Osteoblast (primary cell): ENCODE measurements at regions not wholly inside any gene's neighbourhood (a gene's known extent, or its start where the extent isn't known, plus 50 kb on each side); places are given as distances from the start of the nearest gene placed in this dataset.

Experiments used
- DNase-seq: peaks from one replicate; pipeline ENCODE4 v3.0.0; 2011; ENCODE audit warnings: low spot score, mixed read lengths; ENCODE audit not compliant: insufficient read length; ENCODE audit errors: missing footprints
- H2AFZ ChIP-seq: 2 replicates; pipeline ENCODE4 v1.6.0; 2011; ENCODE audit warnings: mild to moderate bottlenecking, low read length
- H3K27ac ChIP-seq: 2 replicates; pipeline ENCODE4 v1.5.1; 2011; ENCODE audit warnings: mild to moderate bottlenecking, low read depth, low read length, moderate library complexity
- H3K27me3 ChIP-seq: 2 replicates; pipeline ENCODE4 v1.6.0; 2012; ENCODE audit warnings: mild to moderate bottlenecking, control low read depth, inconsistent platforms, low read length, moderate library complexity; ENCODE audit not compliant: insufficient read depth
- H3K36me3 ChIP-seq: 2 replicates; pipeline ENCODE4 v1.5.1; 2011; ENCODE audit warnings: mild to moderate bottlenecking, low read length, control low read depth, moderate library complexity; ENCODE audit not compliant: insufficient read depth
- H3K4me1 ChIP-seq: 2 replicates; pipeline ENCODE4 v1.5.1; 2011; ENCODE audit warnings: mild to moderate bottlenecking, low read length, control low read depth, moderate library complexity; ENCODE audit not compliant: insufficient read depth
- H3K4me2 ChIP-seq: 2 replicates; pipeline ENCODE4 v1.6.0; 2011; ENCODE audit warnings: mild to moderate bottlenecking, low read length; ENCODE audit not compliant: insufficient read depth
- H3K4me3 ChIP-seq: fragments of 200-600 bp; sonication (generic); 3 replicates; pipeline ENCODE4 v1.5.1; 2012; ENCODE audit warnings: mild to moderate bottlenecking, low read length, inconsistent platforms; ENCODE audit not compliant: insufficient read depth
- H3K79me2 ChIP-seq: 2 replicates; pipeline ENCODE4 v1.6.0; 2012; ENCODE audit warnings: mild to moderate bottlenecking, low read length, control low read depth, inconsistent platforms; ENCODE audit not compliant: insufficient read depth
- H3K9me3 ChIP-seq: 2 replicates; pipeline ENCODE4 v1.5.1; 2011; ENCODE audit warnings: low read depth, low read length, control low read depth
- H4K20me1 ChIP-seq: 2 replicates; pipeline ENCODE4 v1.6.0; 2012; ENCODE audit warnings: mild to moderate bottlenecking, low read length, control low read depth; ENCODE audit not compliant: insufficient read depth
- CTCF ChIP-seq: IDR thresholded peaks from 2 replicates; pipeline ENCODE4 v1.5.1; 2011; ENCODE audit warnings: mild to moderate bottlenecking, low read depth, low read length, moderate library complexity; ENCODE audit errors: extremely low read depth

GRCh38 chr10:129116371-129116770 lies 350.7 kb upstream of the MGMT start:
- Histone ChIP-seq H2AFZ (no peak overlapping the region), H3K27ac (no peak overlapping the region), H3K4me1 (no peaks in the 10 kb centered on the region), H3K79me2 (no peaks in the 10 kb centered on the region), H4K20me1 (no peaks in the 10 kb centered on the region), H3K27me3 (no peaks in the 10 kb centered on the region), H3K4me3 (no peak overlapping the region), H3K9me3 (no peaks in the 10 kb centered on the region), H3K4me2 (no peak overlapping the region), H3K36me3 (no peaks in the 10 kb centered on the region)
- DNase-seq = no peak
- TF ChIP-seq CTCF = no peak

GRCh38 chr10:129120441-129120840 lies 346.6 kb upstream of the MGMT start:
- H3K27me3 ChIP-seq = no peaks in the 10 kb centered on the region
- DNase-seq = no peak
- no peaks in the 10 kb centered on the region for H3K9me3 ChIP-seq
- no peak overlapping the region for H3K4me3 ChIP-seq
- H3K36me3 ChIP-seq = no peaks in the 10 kb centered on the region
- no peaks in the 10 kb centered on the region for H3K79me2 ChIP-seq
- no peak overlapping the region for H2AFZ ChIP-seq
- H4K20me1 ChIP-seq = no peaks in the 10 kb centered on the region
- no peak for TF ChIP-seq CTCF
- H3K27ac ChIP-seq = no peak overlapping the region
- H3K4me2 ChIP-seq = no peak overlapping the region
- H3K4me1 ChIP-seq = no peaks in the 10 kb centered on the region

- H4K20me1 ChIP-seq = no peaks in the 10 kb centered on the region
- no peak overlapping the region for H3K4me2 ChIP-seq
- H3K27ac ChIP-seq = no peak overlapping the region
- no peak for TF ChIP-seq CTCF
- no peaks in the 10 kb centered on the region for H3K27me3 ChIP-seq
- H3K4me1 ChIP-seq = no peaks in the 10 kb centered on the region
- H3K79me2 ChIP-seq = no peaks in the 10 kb centered on the region
- H3K36me3 ChIP-seq = no peaks in the 10 kb centered on the region
- H3K4me3 ChIP-seq = no peak overlapping the region
- no peaks in the 10 kb centered on the region for H3K9me3 ChIP-seq
- no peak overlapping the region for H2AFZ ChIP-seq
- no peak for DNase-seq
Observed at GRCh38 chr10:129122846-129123245, 344.2 kb upstream of the MGMT start.

- no peaks in the 10 kb centered on the region for H3K9me3 ChIP-seq
- H3K79me2 ChIP-seq = no peaks in the 10 kb centered on the region
- no peak for TF ChIP-seq CTCF
- H3K4me3 ChIP-seq = no peak overlapping the region
- H3K27ac ChIP-seq = no peak overlapping the region
- H3K4me1 ChIP-seq = no peaks in the 10 kb centered on the region
- H3K36me3 ChIP-seq = no peaks in the 10 kb centered on the region
- H3K4me2 ChIP-seq = no peak overlapping the region
- H4K20me1 ChIP-seq = no peaks in the 10 kb centered on the region
- no peaks in the 10 kb centered on the region for H3K27me3 ChIP-seq
- no peak for DNase-seq
- no peak overlapping the region for H2AFZ ChIP-seq
Observed at GRCh38 chr10:129123428-129123827, 343.6 kb upstream of the MGMT start.
